ENCODE measurements at regions not wholly inside any gene's neighbourhood (a gene's known extent, or its start where the extent isn't known, plus 50 kb on each side); places are given as distances from the start of the nearest gene placed in this dataset.

GRCh38 chr1:235022341-235022980 is 106.2 kb downstream of the TOMM20 start (continued):
- TF ChIP-seq DMTF1 (CRISPR knock-in tag; IDR thresholded peaks at IDR 0.05) (no peak), FOSL2 (CRISPR knock-in tag; IDR thresholded peaks at IDR 0.05) (no peak), ZNF713 (CRISPR knock-in tag; IDR thresholded peaks at IDR 0.05) (no peak), HNRNPLL (IDR thresholded peaks at IDR 0.05; ENCODE audit: low read depth, low read length, poor library complexity, severe bottlenecking) (no peak)

DNA sequence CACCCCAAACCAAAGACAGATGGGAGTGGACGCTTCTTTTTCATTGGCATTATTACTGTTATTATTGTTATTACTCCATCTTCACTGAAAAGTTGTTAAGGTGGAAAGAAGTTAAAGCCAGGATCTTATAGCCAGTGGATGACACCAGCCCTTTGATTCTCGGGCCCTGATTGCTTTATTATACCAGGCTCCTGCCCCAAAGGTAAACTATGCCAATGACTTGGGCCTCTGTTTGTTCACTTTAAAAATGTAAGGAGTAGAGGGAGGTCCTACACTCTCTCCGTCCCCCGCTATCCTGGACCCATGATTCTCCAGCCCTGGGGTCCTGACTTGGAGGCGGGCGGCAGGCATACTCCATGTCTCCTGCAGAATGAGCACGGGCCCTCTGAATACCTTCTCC is 106.8 kb downstream of the TOMM20 start:
- Histone ChIP-seq H3K27ac (ENCODE audit: extremely low read length, insufficient read depth, low read length) (no peak overlapping the region), H3K4me1 (ENCODE audit: insufficient read depth, low read length) (peaks cover 84% of the 10 kb centered on the region), H3K36me3 (replicated peaks in 1 of 2; ENCODE audit: control insufficient read depth in 1 of 2, insufficient read depth in 2 of 2, low read length in 2 of 2) (no peaks in the 10 kb centered on the region), H3K9me3 (ENCODE audit: low read length) (no peaks in the 10 kb centered on the region), H3K27me3 (ENCODE audit: control insufficient read depth in 1 of 2, insufficient read depth in 2 of 2, low read length in 2 of 2) (no peaks in the 10 kb centered on the region; a peak in 1 of 5 replicates), H4K20me1 (ENCODE audit: insufficient read depth, low read length) (no peaks in the 10 kb centered on the region), H3K4me2 (ENCODE audit: low read depth, low read length) (no peak overlapping the region), H3K4me3 (replicated peaks in 1 of 3; ENCODE audit: insufficient read depth in 1 of 3, low read depth in 2 of 3, low read length in 3 of 3) (no peak overlapping the region), H3K79me2 (ENCODE audit: insufficient read depth, low read length) (no peaks in the 10 kb centered on the region), H2AFZ (ENCODE audit: low read length) (no peak overlapping the region), H3K9ac (ENCODE audit: insufficient read depth, low read depth, low read length) (no peak overlapping the region)
- ATAC-seq (no peak), DNase-seq (ENCODE audit: low spot score) (no peak), FAIRE-seq (no peak)
- in situ Hi-C loops (cut with HindIII; ENCODE audit: extremely low pct_ligation_motif_present, low pct_unique_long_range_greater_than_20kb) (no loop called here), intact Hi-C loops (cut with micrococcal nuclease; ENCODE audit: unreplicated experiment) (no loop called here)
- ChIA-PET CTCF (ENCODE audit: low intra/inter-chr PET ratio, low total read pairs) (no interaction called here), POLR2A (interaction anchor here (1.5 to 1.6 kb wide), 2 partner anchors 41 to 59 kb away, joined by 5 to 7 read pairs; no protein-coding TSS in a partner anchor)
- BruUV-seq (replicated peaks), result no TSS peak
- whole genome bisulfite sequencing (ENCODE audit: low lambda C conversion rate), result 88% methylated on average over 7 of the region's 7 CpGs
- TF ChIP-seq ZNF136 (CRISPR knock-in tag; IDR thresholded peaks at IDR 0.05; ENCODE audit: low read depth) (no peak), ELK4 (CRISPR knock-in tag; IDR thresholded peaks at IDR 0.05; ENCODE audit: borderline replicate concordance) (no peak), JARID2 (CRISPR knock-in tag; IDR thresholded peaks at IDR 0.05; ENCODE audit: insufficient replicate concordance) (no peak), KDM3A (CRISPR knock-in tag; IDR thresholded peaks at IDR 0.05; ENCODE audit: low read depth) (no peak), ZZZ3 (CRISPR knock-in tag; IDR thresholded peaks at IDR 0.05; ENCODE audit: borderline replicate concordance) (no peak), ZNF841 (CRISPR knock-in tag; IDR thresholded peaks at IDR 0.05; ENCODE audit: borderline replicate concordance) (no peak), TCF12 (IDR thresholded peaks at IDR 0.05) (no peak), TCF12 (CRISPR knock-in tag; IDR thresholded peaks at IDR 0.05) (no peak), SIN3B (IDR thresholded peaks at IDR 0.05; ENCODE audit: low read length) (no peak), ZBTB21 (CRISPR knock-in tag; IDR thresholded peaks at IDR 0.05) (no peak), HBP1 (CRISPR knock-in tag; IDR thresholded peaks at IDR 0.05; ENCODE audit: low read depth) (no peak), ZNF329 (CRISPR knock-in tag; IDR thresholded peaks at IDR 0.05; ENCODE audit: low read depth) (no peak), ZNF788 (CRISPR knock-in tag; IDR thresholded peaks at IDR 0.05; ENCODE audit: borderline replicate concordance) (no peak)
- TF ChIP-seq, protein P1, sequence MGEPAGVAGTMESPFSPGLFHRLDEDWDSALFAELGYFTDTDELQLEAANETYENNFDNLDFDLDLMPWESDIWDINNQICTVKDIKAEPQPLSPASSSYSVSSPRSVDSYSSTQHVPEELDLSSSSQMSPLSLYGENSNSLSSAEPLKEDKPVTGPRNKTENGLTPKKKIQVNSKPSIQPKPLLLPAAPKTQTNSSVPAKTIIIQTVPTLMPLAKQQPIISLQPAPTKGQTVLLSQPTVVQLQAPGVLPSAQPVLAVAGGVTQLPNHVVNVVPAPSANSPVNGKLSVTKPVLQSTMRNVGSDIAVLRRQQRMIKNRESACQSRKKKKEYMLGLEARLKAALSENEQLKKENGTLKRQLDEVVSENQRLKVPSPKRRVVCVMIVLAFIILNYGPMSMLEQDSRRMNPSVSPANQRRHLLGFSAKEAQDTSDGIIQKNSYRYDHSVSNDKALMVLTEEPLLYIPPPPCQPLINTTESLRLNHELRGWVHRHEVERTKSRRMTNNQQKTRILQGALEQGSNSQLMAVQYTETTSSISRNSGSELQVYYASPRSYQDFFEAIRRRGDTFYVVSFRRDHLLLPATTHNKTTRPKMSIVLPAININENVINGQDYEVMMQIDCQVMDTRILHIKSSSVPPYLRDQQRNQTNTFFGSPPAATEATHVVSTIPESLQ (CRISPR knock-in tag; conservative IDR thresholded peaks at IDR 0.05), result no peak
